HG03460 (cell line): ENCODE measurements at regions not wholly inside any gene's neighbourhood (a gene's known extent, or its start where the extent isn't known, plus 50 kb on each side); places are given as distances from the start of the nearest gene placed in this dataset.
"Not testable (repeated sequence)": the region's sequence is repeated elsewhere in the genome, so short reads cannot be mapped to it uniquely, and the experiment has no call there.

Source experiments
- ATAC-seq: cut with Tn5 transposase; IDR thresholded peaks from one replicate; pipeline ENCODE4 v1.9.1; 2021; ENCODE audit not compliant: unreplicated experiment

GRCh38 chr2:87343347-87343746, 321.7 kb upstream of the PLGLB1 start:
- not testable (repeated sequence) for ATAC-seq

- not testable (repeated sequence) for ATAC-seq
Observed at GRCh38 chr2:87345283-87345682, 323.6 kb upstream of the PLGLB1 start.

- not testable (repeated sequence) for ATAC-seq
Observed at GRCh38 chr2:87348556-87348955, 326.9 kb upstream of the PLGLB1 start.

- not testable (repeated sequence) for ATAC-seq
Observed at GRCh38 chr2:87349006-87349405, 327.4 kb upstream of the PLGLB1 start.

- ATAC-seq: not testable (repeated sequence)
Observed at GRCh38 chr2:87352178-87352934, 330.7 kb upstream of the PLGLB1 start.

GRCh38 chr2:87353408-87353807, 331.8 kb upstream of the PLGLB1 start:
- ATAC-seq: not testable (repeated sequence)

- ATAC-seq: not testable (repeated sequence)
Observed at GRCh38 chr2:87354102-87354501, 332.5 kb upstream of the PLGLB1 start.

GRCh38 chr2:87360250-87360649, 338.6 kb upstream of the PLGLB1 start:
- not testable (repeated sequence) for ATAC-seq

- ATAC-seq: not testable (repeated sequence)
Observed at GRCh38 chr2:87360927-87361326, 339.3 kb upstream of the PLGLB1 start.

GRCh38 chr2:87361805-87362204, 340.2 kb upstream of the PLGLB1 start:
- ATAC-seq: not testable (repeated sequence)

- ATAC-seq: not testable (repeated sequence)
Observed at GRCh38 chr2:87364379-87364778, 342.7 kb upstream of the PLGLB1 start.

- ATAC-seq: not testable (repeated sequence)
Observed at GRCh38 chr2:87365038-87365437, 343.4 kb upstream of the PLGLB1 start.

GRCh38 chr2:87386063-87386560, 361.8 kb upstream of the PLGLB2 start:
- ATAC-seq: not testable (repeated sequence)

GRCh38 chr2:87395784-87396183, 352.1 kb upstream of the PLGLB2 start:
- not testable (repeated sequence) for ATAC-seq

- ATAC-seq: not testable (repeated sequence)
Observed at GRCh38 chr2:87396551-87397265, 351.2 kb upstream of the PLGLB2 start.

- not testable (repeated sequence) for ATAC-seq
Observed at GRCh38 chr2:87397276-87398065, 350.4 kb upstream of the PLGLB2 start.

- not testable (repeated sequence) for ATAC-seq
Observed at GRCh38 chr2:87398567-87399305, 349.2 kb upstream of the PLGLB2 start.

- no peak for ATAC-seq
Observed at GRCh38 chr2:87401726-87402345, 346.1 kb upstream of the PLGLB2 start.

GRCh38 chr2:87403893-87404175, 344.1 kb upstream of the PLGLB2 start:
- no peak for ATAC-seq
